ENCODE measurements at regions not wholly inside any gene's neighbourhood (a gene's known extent, or its start where the extent isn't known, plus 50 kb on each side); places are given as distances from the start of the nearest gene placed in this dataset.

- Histone ChIP-seq H3K9ac (no peak overlapping the region), H3K27ac (no peak overlapping the region), H3K4me3 (no peak overlapping the region), H3K4me2 (no peak overlapping the region), H3K27me3 (no peaks in the 10 kb centered on the region), H3K4me1 (peaks cover 8 to 17% (median 12%) of the 10 kb centered on the region in 10 experiments; a peak in 19 of 20 replicates), H3K36me3 (no peaks in the 10 kb centered on the region), H3K9me3 (replicated peaks in 1 of 11) (no peaks in the 10 kb centered on the region), H4K20me1 (no peaks in the 10 kb centered on the region)
- no peak for TF ChIP-seq Cebpa-rat (IDR thresholded peaks at IDR 0.05)
Measured at GRCh38 chr4:151928112-151928511, 167.3 kb upstream of the GATB start.

- Histone ChIP-seq H3K9ac (no peak overlapping the region), H3K36me3 (no peaks in the 10 kb centered on the region), H3K27ac (no peak overlapping the region), H3K4me1 (no peaks in the 10 kb centered on the region), H3K4me2 (no peak overlapping the region), H3K9me3 (replicated peaks in 1 of 11) (no peaks in the 10 kb centered on the region), H3K27me3 (no peaks in the 10 kb centered on the region), H3K4me3 (no peak overlapping the region), H4K20me1 (no peaks in the 10 kb centered on the region)
- TF ChIP-seq Cebpa-rat (IDR thresholded peaks at IDR 0.05) = no peak
Measured at GRCh38 chr4:151922811-151923210, 162.0 kb upstream of the GATB start.

- Histone ChIP-seq H3K4me2 (no peak overlapping the region), H3K4me1 (0 out of 20 replicates have a peak, but pooled peaks cover 0 to 4% (median 0%) of the 10 kb centered on the region in 10 experiments), H3K9me3 (replicated peaks in 1 of 11) (no peaks in the 10 kb centered on the region), H3K9ac (no peak overlapping the region), H3K27ac (no peak overlapping the region), H3K27me3 (no peaks in the 10 kb centered on the region), H4K20me1 (no peaks in the 10 kb centered on the region), H3K4me3 (no peak overlapping the region), H3K36me3 (no peaks in the 10 kb centered on the region)
- no peak for TF ChIP-seq Cebpa-rat (IDR thresholded peaks at IDR 0.05)
Measured at GRCh38 chr4:151922306-151922705, 161.5 kb upstream of the GATB start.

- Histone ChIP-seq H3K36me3 (no peaks in the 10 kb centered on the region), H3K9ac (no peak overlapping the region), H3K4me3 (no peak overlapping the region), H3K27ac (no peak overlapping the region), H3K4me1 (0 out of 20 replicates have a peak, but pooled peaks cover 0 to 8% (median 0%) of the 10 kb centered on the region in 10 experiments), H3K9me3 (replicated peaks in 1 of 11) (no peaks in the 10 kb centered on the region), H4K20me1 (no peaks in the 10 kb centered on the region), H3K27me3 (no peaks in the 10 kb centered on the region), H3K4me2 (no peak overlapping the region)
- no peak for TF ChIP-seq Cebpa-rat (IDR thresholded peaks at IDR 0.05)
Measured at GRCh38 chr4:151921811-151922210, 161.0 kb upstream of the GATB start.

- Histone ChIP-seq H3K4me1 (0 out of 20 replicates have a peak, but pooled peaks cover 0 to 8% (median 0%) of the 10 kb centered on the region in 10 experiments), H3K4me2 (no peak overlapping the region), H3K9me3 (replicated peaks in 1 of 11) (no peaks in the 10 kb centered on the region), H3K27me3 (no peaks in the 10 kb centered on the region), H3K4me3 (no peak overlapping the region), H3K9ac (no peak overlapping the region), H4K20me1 (no peaks in the 10 kb centered on the region), H3K27ac (no peak overlapping the region), H3K36me3 (no peaks in the 10 kb centered on the region)
- no peak for TF ChIP-seq Cebpa-rat (IDR thresholded peaks at IDR 0.05)
Measured at GRCh38 chr4:151921386-151921785, 160.6 kb upstream of the GATB start.

GRCh38 chr4:151917145-151917734, 156.4 kb upstream of the GATB start:
- Histone ChIP-seq H4K20me1 (no peaks in the 10 kb centered on the region), H3K4me2 (0 out of 22 replicates have a peak overlapping the region, but pooled peaks of 1 of the 11 experiments have one; percentile 22), H3K4me3 (no peak overlapping the region), H3K4me1 (0 out of 20 replicates have a peak, but pooled peaks cover 0 to 8% (median 0%) of the 10 kb centered on the region in 10 experiments), H3K27me3 (no peaks in the 10 kb centered on the region), H3K27ac (no peak overlapping the region), H3K9ac (no peak overlapping the region), H3K9me3 (replicated peaks in 1 of 11) (peaks cover 0 to 17% (median 10%) of the 10 kb centered on the region in 11 experiments; a peak in 13 of 22 replicates), H3K36me3 (no peaks in the 10 kb centered on the region)
- no peak for TF ChIP-seq Cebpa-rat (IDR thresholded peaks at IDR 0.05)

- no peak overlapping the region for H3K9ac ChIP-seq
- no peak overlapping the region for H3K4me2 ChIP-seq
- TF ChIP-seq Cebpa-rat (IDR thresholded peaks at IDR 0.05) = no peak
- no peaks in the 10 kb centered on the region for H3K27me3 ChIP-seq
- H3K9me3 ChIP-seq (replicated peaks in 1 of 11) = peaks cover 0 to 17% (median 10%) of the 10 kb centered on the region in 11 experiments; a peak in 13 of 22 replicates
- 0 out of 20 replicates have a peak, but pooled peaks cover 0 to 7% (median 0%) of the 10 kb centered on the region in 10 experiments for H3K4me1 ChIP-seq
- H3K4me3 ChIP-seq = no peak overlapping the region
- no peaks in the 10 kb centered on the region for H4K20me1 ChIP-seq
- H3K27ac ChIP-seq = no peak overlapping the region
- H3K36me3 ChIP-seq = no peaks in the 10 kb centered on the region
Measured at GRCh38 chr4:151912632-151913031, 151.8 kb upstream of the GATB start.

- Histone ChIP-seq H3K9ac (no peak overlapping the region), H3K4me3 (no peak overlapping the region)
Measured at GRCh38 chr4:151911970-151912369, 151.2 kb upstream of the GATB start.

GRCh38 chr4:151908734-151909497, 148.1 kb upstream of the GATB start:
- Histone ChIP-seq H3K4me2 (no peak overlapping the region), H3K4me1 (peaks cover 0 to 28% (median 2%) of the 10 kb centered on the region in 10 experiments; a peak in 6 of 20 replicates), H3K4me3 (no peak overlapping the region), H3K9ac (no peak overlapping the region), H3K9me3 (replicated peaks in 1 of 11) (peaks cover 5 to 12% (median 10%) of the 10 kb centered on the region in 11 experiments; a peak in 19 of 22 replicates), H4K20me1 (no peaks in the 10 kb centered on the region), H3K27ac (no peak overlapping the region), H3K27me3 (no peaks in the 10 kb centered on the region), H3K36me3 (no peaks in the 10 kb centered on the region)
- TF ChIP-seq Cebpa-rat (IDR thresholded peaks at IDR 0.05) = no peak

More at GRCh38 chr4:151911970-151912369, 151.2 kb upstream of the GATB start:
- Histone ChIP-seq H4K20me1 (no peaks in the 10 kb centered on the region), H3K4me1 (peaks cover 0 to 4% (median 0%) of the 10 kb centered on the region in 10 experiments; a peak in 2 of 20 replicates), H3K27me3 (no peaks in the 10 kb centered on the region), H3K4me2 (no peak overlapping the region), H3K36me3 (no peaks in the 10 kb centered on the region), H3K9me3 (replicated peaks in 1 of 11) (peaks cover 0 to 17% (median 10%) of the 10 kb centered on the region in 11 experiments; a peak in 13 of 22 replicates), H3K27ac (no peak overlapping the region)
- TF ChIP-seq Cebpa-rat (IDR thresholded peaks at IDR 0.05) = no peak
